Activated T-cell treated with anti-CD3 and anti-CD28 coated beads, Interleukin-2, amount 50 U/mL, for 72 hours (primary cell): ENCODE measurements at regions not wholly inside any gene's neighbourhood (a gene's known extent, or its start where the extent isn't known, plus 50 kb on each side); places are given as distances from the start of the nearest gene placed in this dataset.

Experiments
- ATAC-seq, 2 donors: fragments of 150-1000 bp; cut with Tn5 transposase; replicated peaks in 1 of 2; 2 replicates each; pipeline ENCODE4 v1.10.0; 2021; ENCODE audit warnings: moderate library complexity in 2 of 2, mild to moderate bottlenecking in 1 of 2
- DNase-seq, 2 donors: peaks; one replicate each; pipeline ENCODE4 v3.0.0; 2021 to 2022; ENCODE audit warnings: mixed read lengths in 1 of 2
- H3K27ac Mint-ChIP-seq: one replicate; pipeline ENCODE4 v1.8.0; 2022; ENCODE audit warnings: mild to moderate bottlenecking, moderate library complexity, mixed read lengths
- H3K27me3 Mint-ChIP-seq: one replicate; pipeline ENCODE4 v1.8.0; 2022; ENCODE audit warnings: low read depth, mixed read lengths
- H3K36me3 Mint-ChIP-seq, 2 donors: one replicate each; pipeline ENCODE4 v1.8.0; 2022; ENCODE audit warnings: mixed read lengths in 2 of 2, mild to moderate bottlenecking in 1 of 2; ENCODE audit not compliant: insufficient read depth in 2 of 2
- H3K4me1 Mint-ChIP-seq: one replicate; pipeline ENCODE4 v1.8.0; 2022; ENCODE audit warnings: low read depth, mixed read lengths
- H3K4me3 Mint-ChIP-seq, 2 donors: one replicate each; pipeline ENCODE4 v1.8.0; 2022; ENCODE audit warnings: mild to moderate bottlenecking in 2 of 2, mixed read lengths in 2 of 2, moderate library complexity in 2 of 2
- H3K9me3 Mint-ChIP-seq, 2 donors: one replicate each; pipeline ENCODE4 v1.8.0; 2022; ENCODE audit warnings: mixed read lengths in 2 of 2

GRCh38 chr16:26644912-26645543 is 421.7 kb upstream of the C16orf82 start:
- Mint-ChIP-seq H3K4me1 (peaks cover 29% of the 10 kb centered on the region), H3K27me3 (peaks cover 22% of the 10 kb centered on the region), H3K4me3 (peak overlapping the region; percentile 20 to 26), H3K9me3 (no peaks in the 10 kb centered on the region), H3K36me3 (no peaks in the 10 kb centered on the region), H3K27ac (no peak overlapping the region)
- DNase-seq (peak; percentile 39 to 40), ATAC-seq (peak; percentile 83)

- H3K27me3 Mint-ChIP-seq, result peaks cover 18% of the 10 kb centered on the region
- peak overlapping the region; percentile 12 to 26 for H3K4me3 Mint-ChIP-seq
- ATAC-seq, result peak; percentile 75 to 80
Measured at GRCh38 chr16:26645614-26646013, 421.1 kb upstream of the C16orf82 start.

GRCh38 chr16:26647870-26648269 is 418.9 kb upstream of the C16orf82 start:
- peaks cover 16% of the 10 kb centered on the region for H3K27me3 Mint-ChIP-seq

More at GRCh38 chr16:26645614-26646013, 421.1 kb upstream of the C16orf82 start:
- Mint-ChIP-seq H3K27ac (no peak overlapping the region), H3K9me3 (no peaks in the 10 kb centered on the region), H3K4me1 (peaks cover 29% of the 10 kb centered on the region), H3K36me3 (no peaks in the 10 kb centered on the region)
- DNase-seq, result peak; percentile 70 to 76

GRCh38 chr16:26648851-26649250 is 417.9 kb upstream of the C16orf82 start:
- no peak for ATAC-seq
- no peak overlapping the region for H3K4me3 Mint-ChIP-seq

More at GRCh38 chr16:26647870-26648269, 418.9 kb upstream of the C16orf82 start:
- ATAC-seq (no peak), DNase-seq (no peak)
- no peaks in the 10 kb centered on the region for H3K9me3 Mint-ChIP-seq
- H3K4me1 Mint-ChIP-seq, result peaks cover 27% of the 10 kb centered on the region
- H3K4me3 Mint-ChIP-seq, result no peak overlapping the region
- no peaks in the 10 kb centered on the region for H3K36me3 Mint-ChIP-seq
- no peak overlapping the region for H3K27ac Mint-ChIP-seq

DNA sequence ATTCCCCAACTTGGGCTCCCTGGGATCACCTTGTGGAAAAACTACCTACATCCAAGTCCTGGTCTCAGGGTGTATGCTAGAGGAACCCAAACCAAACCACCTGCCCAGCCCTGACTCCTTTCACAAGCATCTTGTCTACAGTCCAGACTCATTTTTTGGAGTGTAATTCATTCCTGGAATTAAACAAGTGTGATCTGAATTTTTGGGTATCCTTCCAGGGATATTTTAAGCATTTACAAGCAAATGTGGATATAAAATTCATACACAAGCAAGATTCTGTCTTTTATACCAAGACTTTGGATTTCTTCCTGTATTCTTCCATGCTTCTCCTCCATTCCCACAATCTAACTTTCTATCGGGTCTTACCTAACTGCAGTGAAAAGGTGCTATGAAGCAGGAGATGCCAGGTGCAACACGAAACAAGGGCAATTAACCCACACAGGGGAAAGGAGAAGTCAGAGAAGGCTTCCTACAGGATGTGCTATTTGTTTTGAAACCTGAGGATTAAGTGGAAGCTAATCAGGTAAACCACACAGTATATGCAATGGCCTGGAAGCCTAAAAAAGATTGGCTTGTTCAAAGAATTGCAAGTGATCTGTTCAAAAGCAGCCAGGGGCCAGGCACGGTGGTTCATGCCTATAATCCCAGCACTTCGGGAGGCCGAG is 417.2 kb upstream of the C16orf82 start:
- H3K4me1 Mint-ChIP-seq, result peaks cover 11% of the 10 kb centered on the region
- H3K27me3 Mint-ChIP-seq, result peaks cover 7% of the 10 kb centered on the region
- ATAC-seq (no peak), DNase-seq (no peak)
- no peaks in the 10 kb centered on the region for H3K36me3 Mint-ChIP-seq
- H3K9me3 Mint-ChIP-seq, result no peaks in the 10 kb centered on the region
- no peak overlapping the region for H3K4me3 Mint-ChIP-seq
- no peak overlapping the region for H3K27ac Mint-ChIP-seq

More at GRCh38 chr16:26648851-26649250, 417.9 kb upstream of the C16orf82 start:
- Mint-ChIP-seq H3K27me3 (peaks cover 7% of the 10 kb centered on the region), H3K27ac (no peak overlapping the region), H3K4me1 (peaks cover 18% of the 10 kb centered on the region), H3K9me3 (no peaks in the 10 kb centered on the region), H3K36me3 (no peaks in the 10 kb centered on the region)
- no peak for DNase-seq

DNA sequence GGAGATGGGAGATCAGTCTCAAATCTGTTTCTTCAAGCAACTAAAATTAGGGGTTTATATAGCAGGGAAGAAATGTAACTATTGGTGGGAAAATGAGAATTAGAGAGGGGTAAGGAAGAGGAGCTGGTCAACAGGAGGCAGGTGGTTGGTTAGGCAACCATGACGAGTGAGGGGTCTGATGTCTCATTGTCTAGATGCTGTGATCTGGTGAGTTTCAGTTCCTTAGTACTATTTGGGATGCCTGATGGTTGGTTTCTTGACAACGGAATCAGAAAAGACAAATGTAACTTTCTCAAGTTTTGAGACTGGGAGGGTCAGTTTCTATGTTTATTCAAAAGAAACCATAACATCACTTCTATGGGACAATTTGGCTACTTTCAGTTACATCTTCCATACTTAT is 415.3 kb upstream of the C16orf82 start:
- Mint-ChIP-seq H3K4me3 (no peak overlapping the region), H3K27ac (no peak overlapping the region), H3K4me1 (no peaks in the 10 kb centered on the region), H3K36me3 (no peaks in the 10 kb centered on the region), H3K27me3 (peaks cover 18% of the 10 kb centered on the region), H3K9me3 (no peaks in the 10 kb centered on the region)
- ATAC-seq, result no peak
- DNase-seq, result no peak

- Mint-ChIP-seq H3K9me3 (no peaks in the 10 kb centered on the region), H3K27me3 (peaks cover 22% of the 10 kb centered on the region), H3K4me1 (no peaks in the 10 kb centered on the region), H3K27ac (no peak overlapping the region), H3K36me3 (no peaks in the 10 kb centered on the region), H3K4me3 (no peak overlapping the region)
- no peak for DNase-seq
- ATAC-seq, result no peak
Measured at GRCh38 chr16:26651884-26652283, 414.8 kb upstream of the C16orf82 start.

GRCh38 chr16:26658486-26658885 is 408.2 kb upstream of the C16orf82 start:
- no peaks in the 10 kb centered on the region for H3K9me3 Mint-ChIP-seq
- peaks cover 47% of the 10 kb centered on the region for H3K27me3 Mint-ChIP-seq
- no peak overlapping the region for H3K4me3 Mint-ChIP-seq
- ATAC-seq, result no peak
- H3K4me1 Mint-ChIP-seq, result no peaks in the 10 kb centered on the region
- no peak overlapping the region for H3K27ac Mint-ChIP-seq
- no peak for DNase-seq
- H3K36me3 Mint-ChIP-seq, result no peaks in the 10 kb centered on the region

- ATAC-seq, result no peak
- Mint-ChIP-seq H3K27me3 (peaks cover 49% of the 10 kb centered on the region), H3K36me3 (no peaks in the 10 kb centered on the region), H3K9me3 (no peaks in the 10 kb centered on the region), H3K27ac (no peak overlapping the region), H3K4me1 (no peaks in the 10 kb centered on the region), H3K4me3 (no peak overlapping the region)
- no peak for DNase-seq
Measured at GRCh38 chr16:26658915-26659314, 407.8 kb upstream of the C16orf82 start.

DNA sequence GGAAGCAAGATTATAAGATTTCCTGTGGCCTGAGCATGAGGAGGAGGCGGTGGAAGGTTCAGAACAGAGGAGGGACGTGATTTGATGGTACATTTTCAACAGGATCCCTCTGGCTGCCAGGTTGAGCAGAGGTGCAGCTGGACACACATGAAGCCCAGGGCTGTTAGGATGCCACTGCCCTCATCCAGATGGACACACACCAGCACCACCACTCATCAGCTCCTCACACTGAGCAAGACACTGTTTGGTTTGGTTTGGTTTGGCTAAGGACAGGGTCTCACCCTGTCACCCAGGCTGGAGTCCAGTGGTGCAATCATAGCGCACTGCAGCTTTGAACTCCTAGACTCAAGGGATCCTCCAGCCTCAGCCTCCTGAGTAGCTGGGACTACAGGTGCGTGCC is 402.6 kb upstream of the C16orf82 start:
- peaks cover 24% of the 10 kb centered on the region for H3K4me1 Mint-ChIP-seq
- DNase-seq, result no peak
- no peak overlapping the region for H3K27ac Mint-ChIP-seq
- H3K4me3 Mint-ChIP-seq, result no peak overlapping the region
- H3K36me3 Mint-ChIP-seq, result no peaks in the 10 kb centered on the region
- no peaks in the 10 kb centered on the region for H3K9me3 Mint-ChIP-seq
- no peak for ATAC-seq
- peaks cover 44% of the 10 kb centered on the region for H3K27me3 Mint-ChIP-seq

DNA sequence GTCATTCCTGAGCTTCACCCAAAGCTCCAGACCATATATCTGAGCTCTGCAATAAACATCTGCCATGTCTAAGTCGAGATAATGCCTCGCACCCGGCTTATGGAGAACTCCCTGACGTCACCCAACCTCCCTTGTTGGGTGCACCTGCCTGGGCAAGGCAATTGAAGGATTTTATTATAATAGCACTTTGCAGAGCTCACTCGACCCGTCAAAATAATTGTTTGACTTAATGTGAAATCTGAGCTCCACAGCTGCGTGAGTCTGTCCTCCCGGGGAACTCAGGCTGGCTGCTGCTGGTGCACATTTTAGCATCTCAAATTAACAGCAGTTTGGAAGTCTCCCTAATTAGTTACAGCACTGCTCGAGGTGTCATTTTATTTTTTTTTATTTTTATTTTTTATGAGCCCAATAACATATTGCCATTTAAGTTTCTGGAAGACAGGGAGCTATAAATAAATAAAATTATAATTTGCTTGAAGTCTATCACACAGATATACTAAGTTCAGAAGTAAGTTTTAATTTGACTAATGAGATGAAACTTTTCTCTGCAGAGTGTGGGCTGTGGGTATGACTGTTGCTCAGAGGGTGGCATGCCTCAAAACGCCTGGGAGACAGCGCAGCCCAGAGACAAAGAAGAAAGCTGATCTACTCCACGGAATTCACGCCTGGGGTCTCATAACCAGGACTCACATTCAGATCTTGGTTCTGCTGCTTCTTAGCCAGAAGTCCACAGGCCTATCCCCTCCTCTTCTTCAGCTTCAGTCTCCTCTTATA is 401.4 kb upstream of the C16orf82 start:
- peak; percentile 25 to 39 for DNase-seq
- peaks cover 44% of the 10 kb centered on the region for H3K27me3 Mint-ChIP-seq
- H3K4me1 Mint-ChIP-seq, result peaks cover 36% of the 10 kb centered on the region
- H3K27ac Mint-ChIP-seq, result no peak overlapping the region
- H3K4me3 Mint-ChIP-seq, result peak overlapping the region; percentile 36 to 60
- peaks cover 0 to 1% of the 10 kb centered on the region in 2 donors for H3K9me3 Mint-ChIP-seq
- no peaks in the 10 kb centered on the region for H3K36me3 Mint-ChIP-seq
- ATAC-seq, result peak; percentile 90 to 91

DNA sequence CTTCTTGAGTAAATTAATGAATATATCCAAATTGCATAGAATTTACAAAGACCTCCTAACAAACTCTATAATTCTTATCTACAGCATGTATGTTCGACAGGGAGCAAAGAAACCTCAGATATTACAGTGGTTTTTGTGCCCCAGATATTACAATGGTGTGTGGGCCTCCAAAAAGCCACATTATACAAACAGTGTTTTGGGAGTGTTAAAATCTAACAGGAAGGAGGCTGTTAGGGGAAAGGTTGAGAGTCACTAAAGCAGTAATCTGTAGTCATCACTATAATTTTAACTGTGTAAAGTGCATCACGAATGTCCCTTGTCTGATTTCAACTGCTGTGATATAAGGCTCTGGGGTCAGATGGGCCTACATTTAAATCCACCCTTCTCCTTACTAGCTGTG is 400.2 kb upstream of the C16orf82 start:
- peaks cover 39% of the 10 kb centered on the region for H3K4me1 Mint-ChIP-seq
- peaks cover 36% of the 10 kb centered on the region for H3K27me3 Mint-ChIP-seq
- H3K4me3 Mint-ChIP-seq, result no peak overlapping the region
- no peaks in the 10 kb centered on the region for H3K36me3 Mint-ChIP-seq
- H3K27ac Mint-ChIP-seq, result no peak overlapping the region
- ATAC-seq, result no peak
- no peak for DNase-seq
- H3K9me3 Mint-ChIP-seq, result peaks cover 2 to 3% of the 10 kb centered on the region in 2 donors

- Mint-ChIP-seq H3K36me3 (no peaks in the 10 kb centered on the region), H3K27ac (no peak overlapping the region), H3K9me3 (peaks cover 2 to 5% of the 10 kb centered on the region in 2 donors), H3K4me1 (peaks cover 47% of the 10 kb centered on the region), H3K4me3 (no peak overlapping the region), H3K27me3 (peaks cover 28% of the 10 kb centered on the region)
- DNase-seq, result no peak
- ATAC-seq, result no peak
Measured at GRCh38 chr16:26667307-26667706, 399.4 kb upstream of the C16orf82 start.
